22Rv1 (cell line): ENCODE measurements at regions not wholly inside any gene's neighbourhood (a gene's known extent, or its start where the extent isn't known, plus 50 kb on each side); places are given as distances from the start of the nearest gene placed in this dataset.

ENCODE experiments used
- CTCF ChIP-seq: fragments of 450-650 bp; IDR thresholded peaks from 2 replicates; pipeline ENCODE4 v1.5.1; 2017; ENCODE audit warnings: mild to moderate bottlenecking
- ZFX ChIP-seq: fragments of 450-650 bp; IDR thresholded peaks from 2 replicates; pipeline ENCODE4 v1.6.1; 2017; ENCODE audit warnings: antibody characterized with exemption, borderline replicate concordance

- no peak for TF ChIP-seq CTCF
- TF ChIP-seq ZFX = no peak
Measured at GRCh38 chr3:63151897-63152296, 126.2 kb upstream of the SYNPR start.
